Keratinocyte (primary cell): ENCODE measurements at regions not wholly inside any gene's neighbourhood (a gene's known extent, or its start where the extent isn't known, plus 50 kb on each side); places are given as distances from the start of the nearest gene placed in this dataset.

Source experiments
- CTCF ChIP-seq, 3 experiments: IDR thresholded peaks in 1 of 3; conservative IDR thresholded peaks in 1 of 3; optimal IDR thresholded peaks in 1 of 3; 2 replicates in 2 of 3; 3 replicates in 1 of 3; pipeline versions ENCODE3 to v1.5.1; 2011; ENCODE audit warnings: low read length in 3 of 3, mild to moderate bottlenecking in 3 of 3, moderate library complexity in 2 of 3, control low read depth in 1 of 3, inconsistent platforms in 1 of 3; ENCODE audit not compliant: insufficient read depth in 2 of 3; ENCODE audit errors: extremely low read depth in 1 of 3
- EZH2 ChIP-seq: IDR thresholded peaks from one replicate; pipeline ENCODE4 v1.6.1; 2012; ENCODE audit warnings: inconsistent platforms, mild to moderate bottlenecking, low read length, moderate library complexity

- no peak for TF ChIP-seq CTCF (optimal IDR thresholded peaks at IDR 0.05 in 1 of 3, IDR thresholded peaks at IDR 0.05 in 1 of 3, conservative IDR thresholded peaks at IDR 0.05 in 1 of 3; ENCODE audit: extremely low read depth in 1 of 3, insufficient read depth in 2 of 3, low read length in 3 of 3)
- no peak for TF ChIP-seq EZH2
Observed at GRCh38 chr11:91421641-91422040, 803.0 kb upstream of the FAT3 start.
